GM19397 (cell line): ENCODE measurements at regions not wholly inside any gene's neighbourhood (a gene's known extent, or its start where the extent isn't known, plus 50 kb on each side); places are given as distances from the start of the nearest gene placed in this dataset.

Experiments used
- ATAC-seq: cut with Tn5 transposase; IDR thresholded peaks from one replicate; pipeline ENCODE4 v1.9.1; 2021; ENCODE audit warnings: mild to moderate bottlenecking, moderate library complexity; ENCODE audit not compliant: unreplicated experiment

DNA sequence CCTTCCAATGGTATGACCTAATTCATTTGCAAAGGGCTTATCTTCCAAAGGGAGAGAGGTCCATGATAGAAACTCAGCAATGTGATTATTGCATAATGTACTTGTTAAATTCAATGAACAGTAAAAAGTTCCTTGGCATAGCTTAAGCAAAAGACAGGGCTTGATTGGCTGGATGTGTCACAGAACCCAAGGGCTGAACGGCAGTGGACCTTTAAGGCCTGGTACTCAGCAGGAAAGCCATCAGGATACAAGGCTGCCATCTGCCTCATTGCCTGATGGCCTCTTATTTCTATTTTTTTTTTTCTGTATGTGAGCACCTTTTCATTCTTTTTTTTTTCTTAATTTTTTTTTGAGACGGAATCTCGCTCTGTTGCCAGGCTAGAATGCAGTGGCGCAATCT is 208.9 kb upstream of the WSCD1 start:
- ATAC-seq, result no peak

- ATAC-seq, result no peak
These were observed 208.3 kb upstream of the WSCD1 start for GRCh38 chr17:5861854-5862253.

GRCh38 chr17:5862395-5862794 is 207.8 kb upstream of the WSCD1 start:
- no peak for ATAC-seq

GRCh38 chr17:5864741-5865657 is 205.2 kb upstream of the WSCD1 start:
- ATAC-seq, result no peak

- no peak for ATAC-seq
These were observed 203.2 kb upstream of the WSCD1 start for GRCh38 chr17:5866978-5867377.

DNA sequence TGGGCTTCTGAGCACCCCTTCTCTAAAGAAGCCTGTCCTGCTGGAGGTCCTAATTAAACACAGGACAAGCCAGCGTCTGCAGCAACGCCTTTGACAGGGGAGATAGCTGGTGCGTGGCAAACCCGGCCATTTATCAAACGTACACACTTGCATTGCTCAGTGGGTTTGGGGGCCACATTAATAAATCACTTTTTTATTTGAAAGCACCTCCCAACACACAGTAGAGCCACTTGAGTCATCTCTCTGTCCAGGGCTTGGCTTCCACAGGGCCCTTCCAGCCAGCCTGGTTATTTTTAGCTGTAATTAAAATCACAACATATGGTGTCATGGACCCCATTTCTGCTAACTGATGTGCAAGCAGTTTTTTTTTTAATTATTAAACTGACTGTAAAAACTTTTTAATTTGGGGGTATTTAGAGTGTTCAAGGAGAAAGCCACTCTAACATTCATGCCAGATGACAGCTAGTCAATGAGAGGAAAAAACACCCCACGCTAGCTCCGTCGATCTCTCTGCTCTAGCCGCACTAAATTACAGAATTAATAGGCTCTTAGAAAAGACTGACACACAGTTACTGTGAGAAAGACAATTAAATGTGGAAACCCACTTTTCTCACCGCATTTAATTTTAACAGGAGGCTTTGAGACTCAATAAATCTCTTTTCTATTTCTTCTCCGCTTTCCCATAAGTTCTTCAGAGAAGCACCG is 201.0 kb upstream of the WSCD1 start:
- no peak for ATAC-seq

- no peak for ATAC-seq
These were observed 199.8 kb upstream of the WSCD1 start for GRCh38 chr17:5870231-5870953.

DNA sequence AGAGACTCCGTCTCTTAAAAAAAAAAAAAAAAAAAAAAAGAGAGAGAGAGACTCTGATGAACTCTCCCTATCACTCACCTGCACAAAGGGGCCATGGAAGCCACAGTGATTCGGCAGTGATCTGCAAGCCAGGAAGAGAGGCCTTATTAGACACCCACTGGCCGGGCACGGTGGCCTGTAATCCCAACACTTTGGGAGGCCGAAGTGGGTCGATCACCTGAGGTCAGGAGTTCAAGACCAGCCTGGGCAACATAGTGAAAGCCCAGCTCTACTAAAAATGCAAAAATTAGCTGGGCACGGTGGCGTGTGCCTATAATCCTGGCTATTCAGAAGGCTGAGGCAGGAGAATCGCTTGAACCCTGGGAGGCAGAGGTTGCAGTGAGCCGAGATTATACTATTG is 198.5 kb upstream of the WSCD1 start:
- ATAC-seq, result no peak

- ATAC-seq, result no peak
These were observed 197.3 kb upstream of the WSCD1 start for GRCh38 chr17:5872831-5873230.

GRCh38 chr17:5873781-5874180 is 196.4 kb upstream of the WSCD1 start:
- no peak for ATAC-seq

GRCh38 chr17:5874486-5874885 is 195.7 kb upstream of the WSCD1 start:
- ATAC-seq, result no peak

GRCh38 chr17:5877366-5877765 is 192.8 kb upstream of the WSCD1 start:
- no peak for ATAC-seq

DNA sequence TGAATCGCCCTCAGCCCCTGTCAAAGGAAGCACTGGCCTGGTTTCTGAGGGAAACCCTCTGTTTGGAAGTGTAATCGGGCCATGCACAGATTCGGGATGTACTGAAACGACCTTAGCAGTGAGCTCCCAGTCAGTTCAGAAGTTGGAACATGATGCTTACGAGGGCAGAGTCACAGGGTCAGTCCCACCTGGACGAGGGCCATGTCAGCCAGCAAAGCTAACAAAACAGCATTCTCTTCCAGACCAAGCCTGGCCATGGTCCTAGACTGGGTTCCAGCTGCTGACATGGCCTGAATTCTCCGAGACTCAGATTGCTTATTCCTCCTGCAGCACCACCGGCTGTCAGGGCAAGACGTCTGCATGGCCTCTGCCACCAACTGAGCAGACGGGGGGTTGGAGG is 192.2 kb upstream of the WSCD1 start:
- no peak for ATAC-seq

DNA sequence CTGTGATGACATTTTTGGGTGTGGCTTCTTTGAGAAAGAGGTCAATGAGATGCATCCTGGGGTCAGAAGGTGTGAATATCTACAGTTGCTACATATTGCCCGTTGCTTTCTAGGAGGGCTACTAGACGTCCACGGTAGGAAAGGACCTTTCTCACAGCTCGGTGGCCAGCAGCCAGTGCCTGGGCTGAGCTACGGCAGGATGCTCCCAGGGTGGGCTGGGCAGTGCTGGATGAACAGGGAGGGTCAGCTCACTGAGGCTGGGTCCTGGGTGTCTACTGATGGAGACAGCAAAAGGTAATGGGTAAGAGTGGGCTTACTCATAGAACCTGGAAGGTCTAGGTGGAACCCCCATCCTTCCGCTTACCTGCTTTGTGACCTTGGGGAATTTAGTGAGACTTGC is 188.3 kb upstream of the WSCD1 start:
- no peak for ATAC-seq

DNA sequence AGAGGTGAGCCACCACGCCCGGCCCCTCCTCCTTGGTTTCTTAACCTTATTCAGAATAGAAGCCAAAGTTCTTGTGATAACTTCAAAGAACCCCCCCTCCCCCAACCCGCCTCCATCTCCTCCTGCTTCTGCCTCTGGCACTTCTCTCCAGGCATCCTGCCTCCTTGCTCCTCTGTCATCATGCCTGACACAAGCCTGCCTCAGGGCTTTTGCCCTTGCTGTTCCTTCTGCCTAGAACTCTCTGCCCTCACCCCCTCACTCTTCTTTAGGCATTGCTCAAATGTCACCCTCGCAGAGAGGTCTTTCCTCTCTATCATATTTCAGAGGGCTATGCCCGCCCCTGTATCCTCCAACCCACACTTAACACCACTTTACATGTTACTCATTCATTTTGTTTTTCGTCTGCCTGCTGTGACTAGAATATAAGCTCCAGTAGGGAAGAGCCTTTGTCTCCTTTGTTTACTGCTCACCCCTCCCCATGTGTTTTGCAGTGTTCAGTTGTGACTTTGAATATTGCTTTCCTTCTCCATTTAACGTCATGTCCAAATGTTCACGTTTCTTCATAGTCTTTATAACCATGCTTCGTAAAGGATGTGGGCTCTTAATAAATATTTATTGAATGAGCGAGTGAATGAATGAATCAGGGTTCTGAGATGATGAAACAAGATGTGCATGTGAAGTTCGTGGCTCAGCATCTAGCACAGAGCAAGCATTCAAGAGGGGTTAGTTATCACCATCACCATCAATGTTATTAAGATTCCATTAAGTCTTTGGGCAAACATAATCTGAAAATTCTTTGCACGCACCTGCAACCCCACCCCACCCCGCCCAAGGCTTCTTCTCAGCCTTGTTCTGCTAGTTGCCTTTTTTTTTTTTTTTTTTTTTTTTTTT is 186.2 kb upstream of the WSCD1 start:
- ATAC-seq, result no peak

GRCh38 chr17:5885336-5885735 is 184.8 kb upstream of the WSCD1 start:
- no peak for ATAC-seq

DNA sequence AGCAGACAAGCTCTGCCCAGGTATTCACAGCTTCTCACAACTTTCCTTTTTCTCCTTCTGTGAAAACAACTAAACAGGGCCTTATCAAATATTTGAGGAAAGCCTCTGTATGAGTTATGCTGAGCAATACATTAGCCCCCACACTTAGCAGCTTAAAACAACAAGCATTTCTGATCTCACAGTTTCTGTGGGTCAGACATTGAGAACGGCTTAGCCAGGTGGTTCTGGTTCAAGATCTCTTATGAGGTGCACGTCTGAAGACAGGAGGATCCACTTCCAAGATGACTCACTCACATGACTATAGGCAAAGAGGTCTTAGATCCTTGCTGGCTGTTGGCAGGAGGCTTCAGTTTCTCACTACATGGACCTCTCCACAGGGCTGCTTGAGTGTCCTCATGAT is 181.4 kb upstream of the WSCD1 start:
- ATAC-seq, result no peak

- ATAC-seq, result no peak
These were observed 177.1 kb upstream of the WSCD1 start for GRCh38 chr17:5892921-5893675.

- ATAC-seq, result no peak
These were observed 176.4 kb upstream of the WSCD1 start for GRCh38 chr17:5893741-5894140.

- no peak for ATAC-seq
These were observed 174.9 kb upstream of the WSCD1 start for GRCh38 chr17:5895276-5895675.
